GM12878 (cell line): ENCODE measurements at regions not wholly inside any gene's neighbourhood (a gene's known extent, or its start where the extent isn't known, plus 50 kb on each side); places are given as distances from the start of the nearest gene placed in this dataset.

Experiments
- ATAC-seq: fragments of 200-7000 bp; cut with Tn5 transposase; 3 replicates; pipeline ENCODE4 v1.9.1; 2020; ENCODE audit warnings: mild to moderate bottlenecking, moderate library complexity
- BruUV-seq: library from RNA; stranded (reverse); fragments of 400-500 nt; replicated peaks from 2 replicates; lab custom pipeline; 2021; lab: Mats Ljungman, UMichigan
- CTCF ChIA-PET: fragments of 300-600 bp; sonication (Branson Sonifier 250); formaldehyde crosslinking; extraction: SDS; loops from one replicate; lab custom pipeline; 2021; ENCODE audit warnings: inconsistent platforms; lab: Yijun Ruan, JAX
- POLR2A ChIA-PET: fragments of 350-600 bp; formaldehyde crosslinking; extraction: SDS; loops from one replicate; lab custom pipeline; 2021; ENCODE audit warnings: inconsistent platforms; lab: Charles Lee
- RAD21 ChIA-PET: fragments of 300-600 bp; sonication (Branson Sonifier 250); formaldehyde crosslinking; loops from one replicate; lab custom pipeline; 2023; ENCODE audit warnings: antibody characterized with exemption; ENCODE audit not compliant: unreplicated experiment; lab: Charles Lee
- SMC1A ChIA-PET: fragments of 300-600 bp; sonication (Branson Sonifier 250); formaldehyde crosslinking; loops from one replicate; lab custom pipeline; 2023; ENCODE audit not compliant: unreplicated experiment, uncharacterized antibody; lab: Charles Lee
- DNase-seq: peaks from one replicate; pipeline ENCODE4 v3.0.0-alpha.2; 2011; ENCODE audit warnings: low read depth, low spot score
- FAIRE-seq: peaks from 3 replicates; lab custom pipeline; 2011; peaks lifted over from hg19 to GRCh38; lab: Jason Lieb, UNC
- H2AFZ ChIP-seq: 2 replicates; pipeline ENCODE4 v1.6.0; 2011; ENCODE audit warnings: low read depth, low read length, control low read depth; ENCODE audit not compliant: control insufficient read depth
- H3K27ac ChIP-seq: 2 replicates; pipeline ENCODE4 v1.5.1; 2011; ENCODE audit warnings: control low read depth; ENCODE audit not compliant: control insufficient read depth, insufficient read depth
- H3K27me3 ChIP-seq, 2 experiments: replicated peaks in 1 of 2; 2 replicates each; pipeline versions ENCODE4 v1.6.0 to v1.6.1; 2011; ENCODE audit warnings: low read length in 1 of 2; ENCODE audit not compliant: control insufficient read depth in 2 of 2, insufficient read depth in 2 of 2
- H3K36me3 ChIP-seq, 2 experiments: 2 replicates each; pipeline ENCODE4 v1.5.1; 2011; ENCODE audit warnings: low read length in 1 of 2; ENCODE audit not compliant: control insufficient read depth in 2 of 2, insufficient read depth in 2 of 2
- H3K4me1 ChIP-seq: 2 replicates; pipeline ENCODE4 v1.6.1; 2011; ENCODE audit warnings: mild to moderate bottlenecking, low read length, moderate library complexity, mixed read lengths; ENCODE audit not compliant: control insufficient read depth, insufficient read depth
- H3K4me2 ChIP-seq: 2 replicates; pipeline ENCODE4 v1.6.0; 2011; ENCODE audit warnings: control low read depth; ENCODE audit not compliant: control insufficient read depth, insufficient read depth
- H3K4me3 ChIP-seq: fragments of 200-600 bp; sonication (generic); 2 replicates; pipeline ENCODE4 v1.5.1; 2016
- H3K79me2 ChIP-seq: 2 replicates; pipeline ENCODE4 v1.6.0; 2011; ENCODE audit warnings: low read length; ENCODE audit not compliant: control insufficient read depth, insufficient read depth
- H3K9ac ChIP-seq: 2 replicates; pipeline ENCODE4 v1.8.0; 2011; ENCODE audit warnings: low read length, control low read depth, mixed read lengths; ENCODE audit not compliant: control insufficient read depth, insufficient read depth
- H3K9me3 ChIP-seq: replicated peaks from 3 replicates; pipeline ENCODE4 v1.5.1; 2011; ENCODE audit warnings: mild to moderate bottlenecking, low read length; ENCODE audit not compliant: control insufficient read depth, insufficient read depth
- H4K20me1 ChIP-seq: 2 replicates; pipeline ENCODE4 v1.6.0; 2011; ENCODE audit not compliant: control insufficient read depth, insufficient read depth
- JUNB ChIP-seq: IDR thresholded peaks from 2 replicates; pipeline ENCODE4 v1.6.1; 2016; ENCODE audit warnings: antibody characterized with exemption, mild to moderate bottlenecking
- NFXL1 ChIP-seq: fragments of 450-650 bp; IDR thresholded peaks from 2 replicates; pipeline ENCODE4 v1.6.1; 2017; ENCODE audit warnings: antibody characterized with exemption, mild to moderate bottlenecking, borderline replicate concordance
- NFYA ChIP-seq: IDR thresholded peaks from 2 replicates; pipeline ENCODE4 v1.6.1; 2011; ENCODE audit warnings: low read depth, mild to moderate bottlenecking, low read length, improper control_type of control experiment, borderline replicate concordance
- WGBS: methylation state at CpG from one replicate; pipeline ENCODE4 v1.1.6; 2016; ENCODE audit warnings: low lambda C conversion rate; ENCODE audit not compliant: insufficient replicate concordance, insufficient coverage; ENCODE audit errors: missing lambda C conversion rate; 5-methylcytosine and 5-hydroxymethylcytosine counted together
- in situ Hi-C: fragments of 300-500 bp; cut with MboI; formaldehyde crosslinking; loops from 9 replicates; pipeline ENCODE4 v1.14.3; 2018; ENCODE audit warnings: mixed read lengths
- intact Hi-C: fragments of 100-400 bp; cut with micrococcal nuclease; formaldehyde crosslinking; loops from one replicate; pipeline ENCODE4 v1.14.2; 2022; ENCODE audit not compliant: unreplicated experiment
- TF ChIP-seq, protein P1 (sequence below): fragments of 450-650 bp; conservative IDR thresholded peaks from 2 replicates; pipeline ENCODE4 v1.6.1; 2017; ENCODE audit warnings: mild to moderate bottlenecking, moderate library complexity
- TF ChIP-seq, protein P2 (sequence below): fragments of 150-350 bp; IDR thresholded peaks from 2 replicates; pipeline ENCODE4 v1.6.1; 2016; ENCODE audit warnings: low read depth, low read length

DNA sequence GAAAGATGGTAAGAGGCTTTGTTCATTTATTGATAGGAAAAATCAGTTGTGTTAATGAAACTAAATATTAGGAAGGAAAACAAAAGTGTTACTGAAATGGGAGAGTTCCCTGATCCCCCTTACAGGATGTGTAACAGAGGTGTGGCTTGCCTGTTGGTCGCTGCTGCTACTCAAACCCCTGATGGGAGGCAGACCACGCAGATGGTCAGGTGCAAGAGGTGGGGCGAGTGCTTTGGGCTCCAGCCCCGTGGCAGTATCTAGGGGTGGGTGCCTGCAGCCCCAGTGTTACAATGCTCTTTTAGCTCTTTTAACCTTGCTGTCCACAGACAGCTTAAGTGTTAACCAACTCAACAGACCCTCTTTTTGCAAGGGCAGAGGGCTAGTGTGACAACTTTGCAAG lies 319.6 kb upstream of the DCN start:
- Histone ChIP-seq H3K4me2 (no peak overlapping the region), H3K4me3 (no peak overlapping the region), H2AFZ (no peak overlapping the region), H4K20me1 (no peaks in the 10 kb centered on the region), H3K27me3 (no peaks in the 10 kb centered on the region), H3K9me3 (no peaks in the 10 kb centered on the region), H3K79me2 (no peaks in the 10 kb centered on the region), H3K27ac (no peak overlapping the region), H3K9ac (no peak overlapping the region), H3K36me3 (no peaks in the 10 kb centered on the region), H3K4me1 (no peaks in the 10 kb centered on the region)
- TF ChIP-seq, protein P1, sequence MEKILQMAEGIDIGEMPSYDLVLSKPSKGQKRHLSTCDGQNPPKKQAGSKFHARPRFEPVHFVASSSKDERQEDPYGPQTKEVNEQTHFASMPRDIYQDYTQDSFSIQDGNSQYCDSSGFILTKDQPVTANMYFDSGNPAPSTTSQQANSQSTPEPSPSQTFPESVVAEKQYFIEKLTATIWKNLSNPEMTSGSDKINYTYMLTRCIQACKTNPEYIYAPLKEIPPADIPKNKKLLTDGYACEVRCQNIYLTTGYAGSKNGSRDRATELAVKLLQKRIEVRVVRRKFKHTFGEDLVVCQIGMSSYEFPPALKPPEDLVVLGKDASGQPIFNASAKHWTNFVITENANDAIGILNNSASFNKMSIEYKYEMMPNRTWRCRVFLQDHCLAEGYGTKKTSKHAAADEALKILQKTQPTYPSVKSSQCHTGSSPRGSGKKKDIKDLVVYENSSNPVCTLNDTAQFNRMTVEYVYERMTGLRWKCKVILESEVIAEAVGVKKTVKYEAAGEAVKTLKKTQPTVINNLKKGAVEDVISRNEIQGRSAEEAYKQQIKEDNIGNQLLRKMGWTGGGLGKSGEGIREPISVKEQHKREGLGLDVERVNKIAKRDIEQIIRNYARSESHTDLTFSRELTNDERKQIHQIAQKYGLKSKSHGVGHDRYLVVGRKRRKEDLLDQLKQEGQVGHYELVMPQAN = no peak
- no peak for TF ChIP-seq NFYA
- TF ChIP-seq, protein P2, sequence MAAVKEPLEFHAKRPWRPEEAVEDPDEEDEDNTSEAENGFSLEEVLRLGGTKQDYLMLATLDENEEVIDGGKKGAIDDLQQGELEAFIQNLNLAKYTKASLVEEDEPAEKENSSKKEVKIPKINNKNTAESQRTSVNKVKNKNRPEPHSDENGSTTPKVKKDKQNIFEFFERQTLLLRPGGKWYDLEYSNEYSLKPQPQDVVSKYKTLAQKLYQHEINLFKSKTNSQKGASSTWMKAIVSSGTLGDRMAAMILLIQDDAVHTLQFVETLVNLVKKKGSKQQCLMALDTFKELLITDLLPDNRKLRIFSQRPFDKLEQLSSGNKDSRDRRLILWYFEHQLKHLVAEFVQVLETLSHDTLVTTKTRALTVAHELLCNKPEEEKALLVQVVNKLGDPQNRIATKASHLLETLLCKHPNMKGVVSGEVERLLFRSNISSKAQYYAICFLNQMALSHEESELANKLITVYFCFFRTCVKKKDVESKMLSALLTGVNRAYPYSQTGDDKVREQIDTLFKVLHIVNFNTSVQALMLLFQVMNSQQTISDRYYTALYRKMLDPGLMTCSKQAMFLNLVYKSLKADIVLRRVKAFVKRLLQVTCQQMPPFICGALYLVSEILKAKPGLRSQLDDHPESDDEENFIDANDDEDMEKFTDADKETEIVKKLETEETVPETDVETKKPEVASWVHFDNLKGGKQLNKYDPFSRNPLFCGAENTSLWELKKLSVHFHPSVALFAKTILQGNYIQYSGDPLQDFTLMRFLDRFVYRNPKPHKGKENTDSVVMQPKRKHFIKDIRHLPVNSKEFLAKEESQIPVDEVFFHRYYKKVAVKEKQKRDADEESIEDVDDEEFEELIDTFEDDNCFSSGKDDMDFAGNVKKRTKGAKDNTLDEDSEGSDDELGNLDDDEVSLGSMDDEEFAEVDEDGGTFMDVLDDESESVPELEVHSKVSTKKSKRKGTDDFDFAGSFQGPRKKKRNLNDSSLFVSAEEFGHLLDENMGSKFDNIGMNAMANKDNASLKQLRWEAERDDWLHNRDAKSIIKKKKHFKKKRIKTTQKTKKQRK = no peak
- no peak for TF ChIP-seq JUNB
- TF ChIP-seq NFXL1 = no peak
- ATAC-seq (no peak), DNase-seq (no peak), FAIRE-seq (no peak)
- ChIA-PET SMC1A (no interaction called here), POLR2A (no interaction called here), CTCF (no interaction called here), RAD21 (no interaction called here)
- BruUV-seq = no TSS peak
- WGBS = 10% methylated on average over 4 of the region's 4 CpGs
- intact Hi-C loops = no loop called here
- in situ Hi-C loops = no loop called here
